ENCODE measurements at regions not wholly inside any gene's neighbourhood (a gene's known extent, or its start where the extent isn't known, plus 50 kb on each side); places are given as distances from the start of the nearest gene placed in this dataset.

DNA sequence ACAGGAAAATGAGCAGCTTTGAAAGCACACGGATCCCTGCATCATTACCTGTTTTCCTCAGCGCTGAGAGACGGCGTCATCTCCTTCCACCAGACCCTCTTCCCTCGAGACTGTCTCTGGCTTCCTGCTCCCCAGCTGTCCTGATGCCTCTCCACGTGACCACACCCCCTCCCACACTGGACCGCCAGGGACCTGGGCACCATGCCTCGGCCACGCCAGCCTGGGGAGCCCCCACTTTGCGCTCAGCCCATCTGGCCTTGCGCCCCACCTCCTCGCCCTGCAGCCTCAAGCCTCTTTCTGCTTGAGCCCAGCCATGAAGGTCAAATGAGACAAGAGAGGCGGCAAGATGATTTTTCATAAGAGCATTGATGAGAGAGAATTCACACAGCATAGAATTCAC is 66.0 kb upstream of the ACKR3 start:
- TF ChIP-seq, protein P1, sequence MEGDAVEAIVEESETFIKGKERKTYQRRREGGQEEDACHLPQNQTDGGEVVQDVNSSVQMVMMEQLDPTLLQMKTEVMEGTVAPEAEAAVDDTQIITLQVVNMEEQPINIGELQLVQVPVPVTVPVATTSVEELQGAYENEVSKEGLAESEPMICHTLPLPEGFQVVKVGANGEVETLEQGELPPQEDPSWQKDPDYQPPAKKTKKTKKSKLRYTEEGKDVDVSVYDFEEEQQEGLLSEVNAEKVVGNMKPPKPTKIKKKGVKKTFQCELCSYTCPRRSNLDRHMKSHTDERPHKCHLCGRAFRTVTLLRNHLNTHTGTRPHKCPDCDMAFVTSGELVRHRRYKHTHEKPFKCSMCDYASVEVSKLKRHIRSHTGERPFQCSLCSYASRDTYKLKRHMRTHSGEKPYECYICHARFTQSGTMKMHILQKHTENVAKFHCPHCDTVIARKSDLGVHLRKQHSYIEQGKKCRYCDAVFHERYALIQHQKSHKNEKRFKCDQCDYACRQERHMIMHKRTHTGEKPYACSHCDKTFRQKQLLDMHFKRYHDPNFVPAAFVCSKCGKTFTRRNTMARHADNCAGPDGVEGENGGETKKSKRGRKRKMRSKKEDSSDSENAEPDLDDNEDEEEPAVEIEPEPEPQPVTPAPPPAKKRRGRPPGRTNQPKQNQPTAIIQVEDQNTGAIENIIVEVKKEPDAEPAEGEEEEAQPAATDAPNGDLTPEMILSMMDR (conservative IDR thresholded peaks at IDR 0.05; ENCODE audit: low read depth, low read length) = no peak
- no peak for TF ChIP-seq EZH2 (IDR thresholded peaks at IDR 0.05; ENCODE audit: low read length, unreplicated experiment)

All from PC-3 (cell line).